Pancreas (tissue), 10 donors: ENCODE measurements at regions not wholly inside any gene's neighbourhood (a gene's known extent, or its start where the extent isn't known, plus 50 kb on each side); places are given as distances from the start of the nearest gene placed in this dataset.

Experiments
- ATAC-seq, 4 donors: fragments of 200-7000 bp; cut with Tn5 transposase; one replicate each; pipeline versions ENCODE4 v1.8.0 to v1.9.1; 2020; ENCODE audit warnings: mild to moderate bottlenecking in 4 of 4, moderate library complexity in 4 of 4
- DNase-seq, 6 donors: peaks; one replicate each; pipeline ENCODE4 v3.0.0-alpha.2; 2020
- FAIRE-seq: peaks from 2 replicates; lab custom pipeline; 2012; peaks lifted over from hg19 to GRCh38; lab: Jason Lieb, UNC
- H3K27ac ChIP-seq, 4 donors: fragments of 200-600 bp; sonication (generic); 1 replicate in 3 of 4; 2 replicates in 1 of 4; pipeline versions ENCODE4 v1.5.0 to v1.8.0; 2020
- H3K27me3 ChIP-seq, 4 donors: fragments of 200-600 bp; one replicate each; pipeline ENCODE4 v1.8.0; 2021
- H3K36me3 ChIP-seq, 3 donors: fragments of 200-600 bp; sonication (generic) in 1 of 3; one replicate each; pipeline versions ENCODE4 v1.5.0 to v1.8.0; 2020 to 2021
- H3K4me1 ChIP-seq, 3 donors: fragments of 200-600 bp; one replicate each; pipeline ENCODE4 v1.8.0; 2021
- H3K4me3 ChIP-seq, 4 donors: fragments of 200-600 bp; sonication (generic) in 2 of 4; one replicate each; pipeline versions ENCODE4 v1.5.0 to v1.8.0; 2020 to 2021
- H3K9me3 ChIP-seq, 4 donors: fragments of 200-600 bp; one replicate each; pipeline ENCODE4 v1.8.0; 2021
- WGBS, 2 donors: extraction: QIAGEN DNeasy Blood & Tissue Kit; methylation state at CpG; one replicate each; pipeline ENCODE4 v1.1.7; 2013; 5-methylcytosine and 5-hydroxymethylcytosine counted together
- intact Hi-C, 3 donors: fragments of 100-400 bp; cut with DNase I; formaldehyde crosslinking; loops; one replicate each; pipeline versions ENCODE4 v1.11.1 to v1.14.2; 2022
- TF ChIP-seq, protein P1 (sequence below), 4 donors: fragments of 200-600 bp; sonication (generic) in 3 of 4; IDR thresholded peaks; one replicate each; pipeline versions ENCODE4 v1.5.0 to v1.8.0; 2021; ENCODE audit warnings: antibody characterized with exemption in 4 of 4
- donor health status: healthy with polysubstance abuse.
- donor health status: DM: no; HTN: no; CAD: no; lungs with moderate emphysema.
- donor health status: DM: no; HTN: no; CAD: no.
- donor health status: control.
- donor health status: control.
- donor health status: Bipolar disorder and iron deficiency.
- donor health status: DM: yes; HTN: yes; CAD: no.
- donor health status: DM: no; HTN: no; CAD: no.
- donor health status: DM: no; HTN: no; CAD: no.
- donor health status: DM: yes; HTN: yes; CAD: no.

- Histone ChIP-seq H3K27me3 (no peaks in the 10 kb centered on the region), H3K4me3 (no peak overlapping the region), H3K36me3 (no peaks in the 10 kb centered on the region), H3K4me1 (peaks cover 5 to 11% (median 9%) of the 10 kb centered on the region in 3 donors), H3K9me3 (no peaks in the 10 kb centered on the region), H3K27ac (no peak overlapping the region)
- DNase-seq (no peak), ATAC-seq (no peak), FAIRE-seq (no peak)
- TF ChIP-seq, protein P1, sequence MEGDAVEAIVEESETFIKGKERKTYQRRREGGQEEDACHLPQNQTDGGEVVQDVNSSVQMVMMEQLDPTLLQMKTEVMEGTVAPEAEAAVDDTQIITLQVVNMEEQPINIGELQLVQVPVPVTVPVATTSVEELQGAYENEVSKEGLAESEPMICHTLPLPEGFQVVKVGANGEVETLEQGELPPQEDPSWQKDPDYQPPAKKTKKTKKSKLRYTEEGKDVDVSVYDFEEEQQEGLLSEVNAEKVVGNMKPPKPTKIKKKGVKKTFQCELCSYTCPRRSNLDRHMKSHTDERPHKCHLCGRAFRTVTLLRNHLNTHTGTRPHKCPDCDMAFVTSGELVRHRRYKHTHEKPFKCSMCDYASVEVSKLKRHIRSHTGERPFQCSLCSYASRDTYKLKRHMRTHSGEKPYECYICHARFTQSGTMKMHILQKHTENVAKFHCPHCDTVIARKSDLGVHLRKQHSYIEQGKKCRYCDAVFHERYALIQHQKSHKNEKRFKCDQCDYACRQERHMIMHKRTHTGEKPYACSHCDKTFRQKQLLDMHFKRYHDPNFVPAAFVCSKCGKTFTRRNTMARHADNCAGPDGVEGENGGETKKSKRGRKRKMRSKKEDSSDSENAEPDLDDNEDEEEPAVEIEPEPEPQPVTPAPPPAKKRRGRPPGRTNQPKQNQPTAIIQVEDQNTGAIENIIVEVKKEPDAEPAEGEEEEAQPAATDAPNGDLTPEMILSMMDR (IDR thresholded peaks at IDR 0.05) = no peak
- WGBS, 2 donors = 81 to 89% methylated on average over 5 of the region's 5 CpGs
- intact Hi-C loops = no loop called here
Measured at GRCh38 chr2:48247206-48247605, 67.3 kb upstream of the FOXN2 start.

GRCh38 chr2:48248251-48248933, 66.1 kb upstream of the FOXN2 start:
- TF ChIP-seq, protein P1 (IDR thresholded peaks at IDR 0.05) = no peak
- H3K4me1 ChIP-seq = peaks cover 5 to 11% (median 9%) of the 10 kb centered on the region in 3 donors
- ATAC-seq = peak in 3 of 4 donors; percentile 67 to 89 (median 79)
- FAIRE-seq = no peak
- H3K4me3 ChIP-seq = no peak overlapping the region
- no peaks in the 10 kb centered on the region for H3K9me3 ChIP-seq
- no peaks in the 10 kb centered on the region for H3K36me3 ChIP-seq
- intact Hi-C loops = no loop called here
- no peaks in the 10 kb centered on the region for H3K27me3 ChIP-seq
- H3K27ac ChIP-seq = no peak overlapping the region
- WGBS, 2 donors = 88 to 89% methylated on average over 3 of the region's 3 CpGs
- DNase-seq = no peak

GRCh38 chr2:48249025-48249424, 65.5 kb upstream of the FOXN2 start:
- intact Hi-C loops = no loop called here
- FAIRE-seq = no peak
- Histone ChIP-seq H3K9me3 (no peaks in the 10 kb centered on the region), H3K27ac (no peak overlapping the region), H3K4me3 (no peak overlapping the region), H3K4me1 (peaks cover 5 to 11% (median 9%) of the 10 kb centered on the region in 3 donors), H3K36me3 (no peaks in the 10 kb centered on the region), H3K27me3 (no peaks in the 10 kb centered on the region)
- 59 to 69% methylated on average over 2 of the region's 2 CpGs for WGBS, 2 donors
- DNase-seq = no peak
- ATAC-seq = peak in 3 of 4 donors; percentile 50 to 73 (median 52)
- TF ChIP-seq, protein P1 (IDR thresholded peaks at IDR 0.05) = no peak

- Histone ChIP-seq H3K4me3 (no peak overlapping the region), H3K27me3 (no peaks in the 10 kb centered on the region), H3K9me3 (no peaks in the 10 kb centered on the region), H3K4me1 (peaks cover 5 to 11% (median 9%) of the 10 kb centered on the region in 3 donors), H3K36me3 (no peaks in the 10 kb centered on the region), H3K27ac (no peak overlapping the region)
- 49 to 52% methylated on average over 5 of the region's 5 CpGs for whole genome bisulfite sequencing, 2 donors
- ATAC-seq (peak in 3 of 4 donors; percentile 26 to 46 (median 39)), FAIRE-seq (no peak), DNase-seq (no peak)
- TF ChIP-seq, protein P1 (IDR thresholded peaks at IDR 0.05) = no peak
- intact Hi-C loops = no loop called here
Measured at GRCh38 chr2:48249631-48250473, 64.6 kb upstream of the FOXN2 start.
